Neuron (in vitro differentiated cells): ENCODE measurements at regions not wholly inside any gene's neighbourhood (a gene's known extent, or its start where the extent isn't known, plus 50 kb on each side); places are given as distances from the start of the nearest gene placed in this dataset.

Experiments
- H2AFZ ChIP-seq: one replicate; pipeline ENCODE4 v1.6.1; 2013; ENCODE audit warnings: low read depth, mild to moderate bottlenecking, inconsistent platforms, low read length, moderate library complexity
- H3K27me3 ChIP-seq: one replicate; pipeline ENCODE4 v1.6.1; 2013; ENCODE audit warnings: low read length; ENCODE audit not compliant: insufficient read depth
- H3K36me3 ChIP-seq: one replicate; pipeline ENCODE4 v1.6.1; 2013; ENCODE audit warnings: low read length; ENCODE audit not compliant: insufficient read depth
- H3K4me1 ChIP-seq: one replicate; pipeline ENCODE4 v1.6.1; 2013; ENCODE audit warnings: low read length; ENCODE audit not compliant: insufficient read depth
- H3K4me3 ChIP-seq: 2 replicates; pipeline ENCODE4 v1.5.1; 2013; ENCODE audit warnings: mild to moderate bottlenecking, low read length, moderate library complexity
- H3K9me3 ChIP-seq: one replicate; pipeline ENCODE4 v1.6.1; 2013; ENCODE audit warnings: low read length

- Histone ChIP-seq H3K4me3 (no peak overlapping the region), H3K27me3 (peaks cover 25% of the 10 kb centered on the region), H3K4me1 (peaks cover 29% of the 10 kb centered on the region), H3K36me3 (no peaks in the 10 kb centered on the region), H3K9me3 (peaks cover 8% of the 10 kb centered on the region), H2AFZ (no peak overlapping the region)
Observed at GRCh38 chr12:124688356-124688992, 121.1 kb upstream of the NCOR2 start.

- no peak overlapping the region for H2AFZ ChIP-seq
- peaks cover 8% of the 10 kb centered on the region for H3K9me3 ChIP-seq
- no peaks in the 10 kb centered on the region for H3K36me3 ChIP-seq
- peaks cover 25% of the 10 kb centered on the region for H3K27me3 ChIP-seq
- no peak overlapping the region for H3K4me3 ChIP-seq
- H3K4me1 ChIP-seq, result peaks cover 29% of the 10 kb centered on the region
Observed at GRCh38 chr12:124687917-124688316, 120.5 kb upstream of the NCOR2 start.

DNA sequence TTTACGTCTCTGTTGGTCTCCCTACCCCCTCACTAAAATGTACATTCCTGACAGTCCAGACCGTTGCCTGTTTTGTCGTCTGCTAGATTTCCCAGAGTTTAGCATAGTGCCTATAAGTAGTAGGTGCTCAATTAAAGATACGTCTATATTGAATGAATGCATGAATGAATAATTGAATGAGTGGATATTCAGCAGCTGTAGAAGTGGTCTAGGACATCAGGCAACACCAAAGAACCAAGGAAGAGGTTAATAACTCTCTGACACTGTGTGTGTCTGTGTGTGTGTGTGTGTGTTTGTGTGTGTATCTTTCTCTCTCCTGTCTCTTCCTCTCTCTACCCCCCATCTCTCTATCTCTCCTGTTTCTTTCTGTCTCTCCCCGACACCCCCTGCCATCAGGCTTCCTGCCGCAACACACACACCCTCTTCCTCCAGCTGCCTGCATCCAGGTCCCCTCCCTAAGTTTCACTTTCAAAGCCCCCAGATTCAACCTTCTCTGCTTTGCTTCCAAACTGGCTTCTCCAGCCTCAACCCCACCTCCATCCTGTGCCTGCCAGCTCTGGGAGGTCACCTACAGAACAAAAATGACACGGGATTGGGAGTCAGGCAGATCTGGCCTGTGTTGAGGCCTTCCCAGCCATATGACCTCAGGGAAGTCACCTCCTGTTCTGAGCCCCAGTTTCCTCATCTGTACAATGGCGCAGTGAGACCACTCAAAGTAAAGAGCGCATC, 119.9 kb upstream of the NCOR2 start:
- Histone ChIP-seq H3K9me3 (peaks cover 4% of the 10 kb centered on the region), H3K4me3 (no peak overlapping the region), H2AFZ (no peak overlapping the region), H3K4me1 (peaks cover 29% of the 10 kb centered on the region), H3K27me3 (peaks cover 25% of the 10 kb centered on the region), H3K36me3 (no peaks in the 10 kb centered on the region)

GRCh38 chr12:124686370-124687173, 119.2 kb upstream of the NCOR2 start:
- Histone ChIP-seq H3K36me3 (no peaks in the 10 kb centered on the region), H3K9me3 (peaks cover 2% of the 10 kb centered on the region), H2AFZ (no peak overlapping the region), H3K4me3 (no peak overlapping the region), H3K4me1 (peaks cover 36% of the 10 kb centered on the region), H3K27me3 (peaks cover 25% of the 10 kb centered on the region)

- no peaks in the 10 kb centered on the region for H3K36me3 ChIP-seq
- H3K27me3 ChIP-seq, result peaks cover 25% of the 10 kb centered on the region
- H3K4me1 ChIP-seq, result peaks cover 42% of the 10 kb centered on the region
- peaks cover 2% of the 10 kb centered on the region for H3K9me3 ChIP-seq
- H3K4me3 ChIP-seq, result no peak overlapping the region
- H2AFZ ChIP-seq, result no peak overlapping the region
Observed at GRCh38 chr12:124685689-124686369, 118.4 kb upstream of the NCOR2 start.

DNA sequence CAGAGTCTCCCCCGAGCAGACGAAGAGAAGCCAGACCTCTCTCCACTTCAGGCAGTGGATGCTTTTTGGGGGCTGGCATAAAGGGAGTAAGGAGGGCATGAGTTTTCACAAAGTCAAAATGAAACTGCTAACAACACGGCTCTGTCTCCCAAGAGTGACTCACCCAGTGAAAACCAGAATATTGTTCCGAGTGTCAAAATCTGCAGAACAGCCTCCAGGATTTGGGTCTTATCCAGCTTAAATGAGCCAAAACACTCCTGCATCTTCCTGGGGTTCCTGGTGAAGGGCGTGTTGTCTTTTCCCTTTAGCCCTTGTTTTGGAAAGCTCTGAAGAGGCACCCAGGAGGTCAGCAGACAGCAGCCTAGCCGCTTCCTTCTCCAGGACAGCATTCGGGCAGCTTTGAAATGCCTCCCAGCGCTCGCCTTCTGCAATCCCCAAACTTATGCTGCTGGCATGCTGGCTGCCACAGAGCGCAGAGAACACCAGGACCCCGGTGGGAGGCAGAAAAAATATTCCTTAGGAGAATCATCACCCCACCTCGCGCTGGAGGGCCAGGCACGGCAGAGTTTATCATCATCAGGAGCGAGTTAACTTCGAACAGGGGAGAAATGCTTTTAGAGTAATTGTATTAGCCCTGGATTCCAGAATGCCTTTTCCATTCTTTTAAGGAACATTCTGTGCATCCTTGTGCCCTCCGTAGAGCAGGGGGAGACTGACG, 117.7 kb upstream of the NCOR2 start:
- peaks cover 2% of the 10 kb centered on the region for H3K9me3 ChIP-seq
- H3K27me3 ChIP-seq, result peaks cover 25% of the 10 kb centered on the region
- H3K36me3 ChIP-seq, result no peaks in the 10 kb centered on the region
- H2AFZ ChIP-seq, result no peak overlapping the region
- H3K4me3 ChIP-seq, result no peak overlapping the region
- H3K4me1 ChIP-seq, result peaks cover 42% of the 10 kb centered on the region

DNA sequence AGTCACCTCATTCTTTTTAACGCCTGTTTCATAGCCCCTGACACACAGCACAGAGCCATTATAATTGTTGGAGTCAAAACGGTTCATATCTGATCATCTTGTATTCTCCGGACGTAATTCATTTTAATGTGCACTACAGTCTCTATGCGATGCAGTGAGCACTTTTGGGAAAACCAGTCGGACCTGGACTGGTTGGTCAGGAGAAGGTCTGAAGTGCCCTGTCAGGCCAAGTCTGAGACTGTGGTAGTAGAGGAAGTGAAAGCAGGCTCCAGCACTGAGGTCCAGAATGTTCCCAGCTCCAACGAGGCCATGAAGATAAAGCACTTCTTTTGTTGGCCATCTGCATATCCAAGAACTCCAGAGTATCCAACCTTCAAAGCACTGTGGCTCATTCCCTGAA, 117.1 kb upstream of the NCOR2 start:
- Histone ChIP-seq H3K4me3 (no peak overlapping the region), H3K4me1 (peaks cover 41% of the 10 kb centered on the region), H3K9me3 (peaks cover 2% of the 10 kb centered on the region)

GRCh38 chr12:124683152-124684124, 116.0 kb upstream of the NCOR2 start:
- H3K4me1 ChIP-seq, result peaks cover 48% of the 10 kb centered on the region
- H3K27me3 ChIP-seq, result peaks cover 25% of the 10 kb centered on the region
- H3K9me3 ChIP-seq, result peaks cover 2% of the 10 kb centered on the region
- no peaks in the 10 kb centered on the region for H3K36me3 ChIP-seq
- H2AFZ ChIP-seq, result no peak overlapping the region
- no peak overlapping the region for H3K4me3 ChIP-seq

More for the DNA sequence above, 117.1 kb upstream of the NCOR2 start:
- no peaks in the 10 kb centered on the region for H3K36me3 ChIP-seq
- peaks cover 25% of the 10 kb centered on the region for H3K27me3 ChIP-seq
- no peak overlapping the region for H2AFZ ChIP-seq

- H3K27me3 ChIP-seq, result peaks cover 25% of the 10 kb centered on the region
- peaks cover 2% of the 10 kb centered on the region for H3K9me3 ChIP-seq
- no peaks in the 10 kb centered on the region for H3K36me3 ChIP-seq
- no peak overlapping the region for H2AFZ ChIP-seq
- H3K4me1 ChIP-seq, result peaks cover 46% of the 10 kb centered on the region
- H3K4me3 ChIP-seq, result no peak overlapping the region
Observed at GRCh38 chr12:124682425-124683151, 115.2 kb upstream of the NCOR2 start.

DNA sequence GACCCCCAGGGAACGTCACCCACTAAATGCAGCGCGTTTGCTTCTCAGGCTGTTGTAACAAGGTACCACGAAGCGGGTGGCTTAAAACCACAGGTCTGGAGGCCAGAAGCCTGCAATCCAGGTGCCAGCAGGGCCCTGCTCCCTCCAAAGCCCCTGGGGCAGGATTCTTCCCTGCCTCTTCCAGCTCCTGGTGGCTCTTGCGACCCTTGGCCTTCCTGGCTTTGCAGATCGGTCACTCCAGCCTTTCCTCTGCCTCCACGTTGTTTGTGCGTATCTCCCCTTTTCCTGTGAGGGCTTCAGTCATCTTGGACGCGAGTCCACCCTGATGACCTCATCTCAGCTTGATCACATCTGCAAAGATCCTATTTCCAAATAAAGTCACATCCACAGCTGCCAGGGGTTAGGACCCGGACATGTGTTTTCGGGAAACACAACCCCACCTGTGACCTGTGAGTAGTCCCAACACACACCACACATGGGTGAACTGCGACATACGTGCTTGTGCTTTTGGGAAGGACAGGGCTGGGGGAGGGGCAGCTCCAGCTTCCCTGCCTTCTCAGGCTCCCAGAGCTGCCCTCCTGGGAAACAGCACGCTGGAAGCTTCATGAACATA, 114.5 kb upstream of the NCOR2 start:
- H3K36me3 ChIP-seq, result no peaks in the 10 kb centered on the region
- no peak overlapping the region for H2AFZ ChIP-seq
- H3K4me1 ChIP-seq, result peaks cover 48% of the 10 kb centered on the region
- H3K4me3 ChIP-seq, result no peak overlapping the region
- H3K9me3 ChIP-seq, result no peaks in the 10 kb centered on the region
- peaks cover 22% of the 10 kb centered on the region for H3K27me3 ChIP-seq
